Esophagus squamous epithelium (tissue), 4 donors: ENCODE measurements at regions not wholly inside any gene's neighbourhood (a gene's known extent, or its start where the extent isn't known, plus 50 kb on each side); places are given as distances from the start of the nearest gene placed in this dataset.

ENCODE experiments used
- CTCF ChIP-seq, 6 experiments: fragments of 450-650 bp in 4 of 6; fragments of 200-600 bp in 2 of 6; sonication (generic) in 2 of 6; IDR thresholded peaks; one replicate each; pipeline ENCODE4 v1.5.1; 2016 to 2019; ENCODE audit warnings: antibody characterized with exemption in 6 of 6, mild to moderate bottlenecking in 4 of 6, moderate library complexity in 4 of 6
- POLR2A ChIP-seq, 4 donors: fragments of 450-650 bp; IDR thresholded peaks; one replicate each; pipeline ENCODE4 v1.6.1; 2017; ENCODE audit warnings: antibody characterized with exemption in 4 of 4, mild to moderate bottlenecking in 4 of 4, moderate library complexity in 3 of 4

GRCh38 chr3:76834657-76835056 is 205.2 kb upstream of the ROBO2 start:
- TF ChIP-seq CTCF (IDR thresholded peaks at IDR 0.05): no peak
- TF ChIP-seq POLR2A (IDR thresholded peaks at IDR 0.05): no peak
